ENCODE measurements at regions not wholly inside any gene's neighbourhood (a gene's known extent, or its start where the extent isn't known, plus 50 kb on each side); places are given as distances from the start of the nearest gene placed in this dataset.

DNA sequence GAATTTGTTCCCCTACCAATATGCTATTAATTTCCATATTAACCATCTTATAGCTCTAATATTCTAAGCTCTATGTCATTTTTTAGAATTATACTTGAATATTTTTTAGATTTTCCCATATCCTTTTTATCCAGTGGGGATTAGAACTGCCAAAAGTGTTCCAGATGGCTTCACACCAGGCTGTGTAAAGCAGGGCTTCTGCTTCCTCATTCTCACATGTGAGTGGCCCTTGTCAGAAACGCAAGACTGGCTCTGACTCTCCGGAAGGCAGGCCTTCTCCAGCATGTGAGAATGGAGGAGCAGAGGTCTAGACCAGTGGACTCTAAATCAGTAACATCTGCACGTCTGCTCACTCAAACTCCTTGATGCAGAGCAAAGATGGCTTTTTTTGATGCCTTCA, 650.1 kb downstream of the FGF9 start:
- Histone ChIP-seq H3K27me3 (ENCODE audit: insufficient read depth, low read length, poor library complexity, severe bottlenecking) (no peaks in the 10 kb centered on the region), H3K9me3 (ENCODE audit: insufficient read depth, low read depth, low read length) (no peaks in the 10 kb centered on the region; the same call in 1 of the 2 replicates), H3K9ac (ENCODE audit: low read depth, low read length, poor library complexity, severe bottlenecking) (no peak overlapping the region), H2AFZ (ENCODE audit: low read length) (no peak overlapping the region), H3K4me2 (ENCODE audit: low read depth, low read length, poor library complexity, severe bottlenecking) (no peak overlapping the region), H3K4me3 (ENCODE audit: low read length, poor library complexity, severe bottlenecking) (no peak overlapping the region), H3K36me3 (ENCODE audit: insufficient read depth, low read length) (no peaks in the 10 kb centered on the region), H3K79me2 (ENCODE audit: insufficient read depth, low read length) (no peaks in the 10 kb centered on the region), H3F3A (ENCODE audit: low read depth) (no peaks in the 10 kb centered on the region), H3K9me2 (replicated peaks; ENCODE audit: low read depth, low read length) (no peaks in the 10 kb centered on the region), H4K20me1 (ENCODE audit: insufficient read depth, low read length, poor library complexity, severe bottlenecking) (no peaks in the 10 kb centered on the region), H3K4me1 (ENCODE audit: insufficient read depth, low read length, poor library complexity, severe bottlenecking) (no peaks in the 10 kb centered on the region)
- TF ChIP-seq CTCF (conservative IDR thresholded peaks at IDR 0.05; ENCODE audit: low read length) (no peak), EZH2phosphoT487 (IDR thresholded peaks at IDR 0.05; ENCODE audit: borderline replicate concordance) (no peak)

DNA sequence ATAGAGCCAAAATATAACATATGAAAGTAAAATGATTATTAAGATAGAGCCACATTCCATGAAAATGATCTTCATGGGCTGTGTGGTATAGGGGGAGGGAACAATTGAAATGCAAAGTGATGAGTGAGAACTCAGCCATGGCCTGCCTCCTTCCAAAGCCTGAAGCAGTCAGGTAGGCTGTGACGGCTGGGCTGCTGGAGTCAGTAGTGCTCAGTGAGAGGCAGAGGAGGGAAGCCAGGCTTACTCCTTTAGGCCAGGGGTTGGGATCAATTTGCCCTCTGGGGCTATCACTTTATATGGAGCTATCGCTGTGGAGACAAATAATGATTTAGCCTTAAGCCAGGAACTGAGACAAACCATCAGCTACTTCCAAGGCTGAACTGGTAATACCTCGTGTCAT, 654.9 kb downstream of the FGF9 start:
- H3K36me3 ChIP-seq (ENCODE audit: insufficient read depth, low read length) = no peaks in the 10 kb centered on the region
- TF ChIP-seq CTCF (conservative IDR thresholded peaks at IDR 0.05; ENCODE audit: low read length) = no peak
- no peak for TF ChIP-seq EZH2phosphoT487 (IDR thresholded peaks at IDR 0.05; ENCODE audit: borderline replicate concordance)

DNA sequence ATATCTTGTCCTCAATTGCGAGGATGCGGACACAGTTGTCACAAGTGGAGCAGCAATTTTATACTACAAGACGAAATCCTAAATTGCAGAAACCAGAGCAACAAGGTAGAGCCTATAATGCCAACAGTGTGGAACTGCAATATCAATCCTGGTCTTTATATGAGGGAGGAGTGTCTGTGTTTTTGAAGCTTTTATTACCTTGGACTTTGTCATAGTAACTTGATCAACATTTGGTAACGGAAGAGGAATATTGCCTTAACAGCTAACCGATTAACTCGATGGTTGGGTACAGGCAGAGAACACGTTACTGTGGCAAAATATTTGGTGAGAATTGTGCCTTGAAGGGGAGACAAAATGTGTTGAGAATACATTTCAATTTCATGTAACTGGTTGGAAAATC, 661.5 kb downstream of the FGF9 start:
- Histone ChIP-seq H3K9ac (ENCODE audit: low read depth, low read length, poor library complexity, severe bottlenecking) (no peak overlapping the region), H3K36me3 (ENCODE audit: insufficient read depth, low read length) (no peaks in the 10 kb centered on the region), H4K20me1 (ENCODE audit: insufficient read depth, low read length, poor library complexity, severe bottlenecking) (no peaks in the 10 kb centered on the region), H3K4me3 (ENCODE audit: low read length, poor library complexity, severe bottlenecking) (no peak overlapping the region), H3F3A (ENCODE audit: low read depth) (no peaks in the 10 kb centered on the region), H3K27me3 (ENCODE audit: insufficient read depth, low read length, poor library complexity, severe bottlenecking) (no peaks in the 10 kb centered on the region), H2AFZ (ENCODE audit: low read length) (no peak overlapping the region), H3K9me3 (ENCODE audit: insufficient read depth, low read depth, low read length) (peaks cover 6% of the 10 kb centered on the region; the same call in 1 of the 2 replicates), H3K4me1 (ENCODE audit: insufficient read depth, low read length, poor library complexity, severe bottlenecking) (no peaks in the 10 kb centered on the region), H3K9me2 (replicated peaks; ENCODE audit: low read depth, low read length) (no peaks in the 10 kb centered on the region), H3K4me2 (ENCODE audit: low read depth, low read length, poor library complexity, severe bottlenecking) (no peak overlapping the region), H3K79me2 (ENCODE audit: insufficient read depth, low read length) (no peaks in the 10 kb centered on the region)
- TF ChIP-seq EZH2phosphoT487 (IDR thresholded peaks at IDR 0.05; ENCODE audit: borderline replicate concordance) (no peak), CTCF (conservative IDR thresholded peaks at IDR 0.05; ENCODE audit: low read length) (no peak)

More for the DNA sequence above, 654.9 kb downstream of the FGF9 start:
- no peaks in the 10 kb centered on the region for H3K9me3 ChIP-seq (ENCODE audit: insufficient read depth, low read depth, low read length)
- no peak overlapping the region for H3K4me2 ChIP-seq (ENCODE audit: low read depth, low read length, poor library complexity, severe bottlenecking)
- no peaks in the 10 kb centered on the region for H3K4me1 ChIP-seq (ENCODE audit: insufficient read depth, low read length, poor library complexity, severe bottlenecking)
- no peaks in the 10 kb centered on the region for H3F3A ChIP-seq (ENCODE audit: low read depth)
- H4K20me1 ChIP-seq (ENCODE audit: insufficient read depth, low read length, poor library complexity, severe bottlenecking) = no peaks in the 10 kb centered on the region
- no peaks in the 10 kb centered on the region for H3K27me3 ChIP-seq (ENCODE audit: insufficient read depth, low read length, poor library complexity, severe bottlenecking)
- no peaks in the 10 kb centered on the region for H3K79me2 ChIP-seq (ENCODE audit: insufficient read depth, low read length)
- no peak overlapping the region for H3K4me3 ChIP-seq (ENCODE audit: low read length, poor library complexity, severe bottlenecking)
- no peaks in the 10 kb centered on the region for H3K9me2 ChIP-seq (replicated peaks; ENCODE audit: low read depth, low read length)
- no peak overlapping the region for H2AFZ ChIP-seq (ENCODE audit: low read length)
- no peak overlapping the region for H3K9ac ChIP-seq (ENCODE audit: low read depth, low read length, poor library complexity, severe bottlenecking)
